ENCODE measurements at regions not wholly inside any gene's neighbourhood (a gene's known extent, or its start where the extent isn't known, plus 50 kb on each side); places are given as distances from the start of the nearest gene placed in this dataset.

GRCh38 chr2:14804902-14805301 lies 172.4 kb downstream of the LRATD1 start:
- TF ChIP-seq, protein P1, sequence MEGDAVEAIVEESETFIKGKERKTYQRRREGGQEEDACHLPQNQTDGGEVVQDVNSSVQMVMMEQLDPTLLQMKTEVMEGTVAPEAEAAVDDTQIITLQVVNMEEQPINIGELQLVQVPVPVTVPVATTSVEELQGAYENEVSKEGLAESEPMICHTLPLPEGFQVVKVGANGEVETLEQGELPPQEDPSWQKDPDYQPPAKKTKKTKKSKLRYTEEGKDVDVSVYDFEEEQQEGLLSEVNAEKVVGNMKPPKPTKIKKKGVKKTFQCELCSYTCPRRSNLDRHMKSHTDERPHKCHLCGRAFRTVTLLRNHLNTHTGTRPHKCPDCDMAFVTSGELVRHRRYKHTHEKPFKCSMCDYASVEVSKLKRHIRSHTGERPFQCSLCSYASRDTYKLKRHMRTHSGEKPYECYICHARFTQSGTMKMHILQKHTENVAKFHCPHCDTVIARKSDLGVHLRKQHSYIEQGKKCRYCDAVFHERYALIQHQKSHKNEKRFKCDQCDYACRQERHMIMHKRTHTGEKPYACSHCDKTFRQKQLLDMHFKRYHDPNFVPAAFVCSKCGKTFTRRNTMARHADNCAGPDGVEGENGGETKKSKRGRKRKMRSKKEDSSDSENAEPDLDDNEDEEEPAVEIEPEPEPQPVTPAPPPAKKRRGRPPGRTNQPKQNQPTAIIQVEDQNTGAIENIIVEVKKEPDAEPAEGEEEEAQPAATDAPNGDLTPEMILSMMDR (conservative IDR thresholded peaks at IDR 0.05; ENCODE audit: low read depth), result no peak
- no peak for DNase-seq (ENCODE audit: low spot score)
- ChIA-PET POLR2A (ENCODE audit: low non-redundant PET) (no interaction called here), CTCF (interaction anchor here (0.6 kb wide), 1 partner anchor 235 kb away, joined by 4 read pairs; no protein-coding TSS in a partner anchor)
- H3K27ac ChIP-seq, result no peak overlapping the region

DNA sequence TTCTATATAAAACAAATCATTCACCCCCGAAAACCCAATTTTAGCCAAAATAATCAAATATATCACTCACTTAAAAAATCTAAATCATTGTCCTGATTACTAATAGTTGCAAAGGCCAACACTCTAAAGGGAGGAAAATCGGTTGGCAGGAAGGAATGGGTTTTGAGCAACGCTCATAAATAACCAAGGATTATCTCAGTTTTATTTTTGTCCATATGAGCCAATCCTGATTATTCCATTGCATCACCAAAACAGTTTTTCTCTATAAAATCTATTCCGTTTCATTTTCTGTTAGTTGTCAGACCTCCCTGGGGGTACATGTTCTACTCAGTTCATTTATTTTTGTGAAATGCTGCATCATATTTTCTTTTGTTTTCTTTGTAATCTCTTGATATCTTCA lies 174.1 kb downstream of the LRATD1 start:
- DNase-seq (ENCODE audit: low spot score), result no peak
- TF ChIP-seq, protein P1 (conservative IDR thresholded peaks at IDR 0.05; ENCODE audit: low read depth), result no peak
- CTCF ChIA-PET, result no interaction called here
- POLR2A ChIA-PET (ENCODE audit: low non-redundant PET), result no interaction called here
- no peak overlapping the region for H3K27ac ChIP-seq

DNA sequence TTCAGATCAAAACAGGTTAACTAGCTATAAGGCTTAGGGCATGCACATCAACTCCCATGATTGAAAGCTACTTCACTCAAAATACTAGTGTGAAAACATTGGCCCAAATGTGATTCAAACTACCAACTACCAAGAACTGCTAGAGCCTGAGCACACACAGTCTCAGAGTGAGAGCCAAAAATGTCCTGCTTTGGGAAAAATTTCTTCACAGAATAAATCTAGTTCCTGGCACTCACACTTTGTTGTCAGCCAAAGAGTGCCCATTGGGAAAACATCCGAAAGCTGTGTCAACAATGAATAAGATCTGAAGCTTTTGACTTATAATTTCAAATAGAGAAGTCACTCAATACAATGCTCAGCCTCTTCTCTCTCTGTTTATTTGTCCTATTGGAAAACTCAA lies 182.7 kb downstream of the LRATD1 start:
- CTCF ChIA-PET, result no interaction called here
- POLR2A ChIA-PET (ENCODE audit: low non-redundant PET), result no interaction called here

DNA sequence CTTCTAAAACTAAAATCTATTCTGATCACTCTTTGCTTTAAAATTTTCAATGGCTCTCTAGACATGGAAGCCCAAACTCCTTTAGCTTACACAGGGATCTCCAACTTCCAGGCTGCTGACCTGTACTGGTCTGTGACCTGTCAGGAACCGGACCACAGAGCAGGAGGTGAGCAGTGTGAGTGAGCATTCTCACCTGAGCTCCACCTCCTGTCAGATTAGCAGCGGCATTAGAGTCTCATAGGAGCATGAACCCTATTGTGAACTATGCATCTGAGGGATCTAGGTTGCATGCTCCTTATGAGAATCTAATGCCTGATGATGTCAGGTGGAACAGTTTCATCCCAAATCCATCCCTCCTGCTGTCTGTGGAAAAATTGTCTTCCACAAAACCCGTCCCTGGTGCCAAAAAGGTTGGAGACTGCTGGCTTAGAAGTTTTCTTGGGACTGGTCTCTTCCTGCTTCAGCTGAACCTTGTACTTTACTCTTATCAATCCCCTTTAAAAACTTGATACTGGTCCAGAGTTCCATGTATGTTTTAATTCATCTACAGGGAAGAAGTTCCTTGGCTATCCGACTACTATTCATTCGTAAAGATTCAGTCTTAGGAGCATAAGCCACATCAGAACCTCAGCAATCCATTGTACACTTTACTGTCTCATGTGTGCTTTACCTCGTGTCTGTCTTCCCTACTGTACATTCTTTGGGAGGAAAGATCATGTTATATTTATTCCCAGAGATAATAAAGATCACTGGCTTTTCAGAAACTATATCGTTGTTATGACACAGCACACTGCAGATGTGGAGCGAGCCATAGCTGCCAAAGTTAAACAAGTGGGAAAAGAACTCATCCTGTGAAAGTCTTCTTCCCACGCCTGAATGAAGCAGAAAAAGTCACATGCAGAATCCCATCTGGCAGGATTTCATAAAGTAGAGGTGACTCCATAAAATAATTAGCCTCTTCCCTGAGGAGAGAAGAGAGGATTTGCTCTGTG lies 183.8 kb downstream of the LRATD1 start:
- TF ChIP-seq, protein P1 (conservative IDR thresholded peaks at IDR 0.05; ENCODE audit: low read depth), result no peak
- no peak for DNase-seq (ENCODE audit: low spot score)
- H3K27ac ChIP-seq, result no peak overlapping the region
- CTCF ChIA-PET, result no interaction called here
- POLR2A ChIA-PET (ENCODE audit: low non-redundant PET), result no interaction called here

More for the DNA sequence above, 182.7 kb downstream of the LRATD1 start:
- TF ChIP-seq, protein P1 (conservative IDR thresholded peaks at IDR 0.05; ENCODE audit: low read depth), result no peak
- no peak overlapping the region for H3K27ac ChIP-seq
- DNase-seq (ENCODE audit: low spot score), result no peak

DNA sequence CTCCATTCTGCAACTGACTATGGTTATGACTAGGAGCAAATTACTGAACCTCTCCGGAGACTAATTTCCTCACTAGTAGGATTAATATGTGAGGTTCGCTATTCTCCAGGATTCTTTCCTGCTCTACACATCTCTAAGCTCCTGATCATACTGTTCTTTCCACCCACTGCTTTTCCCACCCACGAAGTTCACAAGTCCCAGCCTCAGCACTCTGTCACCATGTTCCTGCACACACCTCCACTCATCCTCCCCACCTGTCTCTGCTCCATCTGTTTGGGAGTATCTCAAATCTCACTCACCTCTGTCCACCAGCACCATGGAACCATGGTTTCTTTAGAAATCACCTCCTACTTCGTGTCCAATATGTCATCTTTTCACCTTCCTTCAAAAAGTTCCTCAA lies 185.3 kb downstream of the LRATD1 start:
- ChIA-PET CTCF (no interaction called here), POLR2A (ENCODE audit: low non-redundant PET) (no interaction called here)
- DNase-seq (ENCODE audit: low spot score), result no peak
- no peak overlapping the region for H3K27ac ChIP-seq
- TF ChIP-seq, protein P1 (conservative IDR thresholded peaks at IDR 0.05; ENCODE audit: low read depth), result no peak

DNA sequence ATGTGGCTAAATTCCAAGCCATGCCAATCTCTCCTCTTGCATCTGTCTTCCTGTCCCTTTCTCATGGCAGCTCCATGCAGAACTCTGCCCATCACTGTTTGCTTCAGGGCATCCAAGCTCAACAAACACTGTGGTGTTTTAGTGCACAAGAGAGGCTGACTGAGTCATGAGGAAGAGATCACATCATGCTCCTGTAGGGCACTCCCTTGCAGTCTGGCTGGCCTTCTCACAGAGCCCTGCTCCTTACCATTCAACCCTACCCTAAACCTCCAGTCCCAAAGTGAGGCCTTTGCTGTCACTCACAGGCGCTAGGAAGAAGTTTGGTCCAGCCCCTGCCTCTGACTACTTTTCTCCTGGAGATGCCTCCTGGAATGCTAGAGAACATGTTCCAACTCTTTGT lies 194.0 kb downstream of the LRATD1 start:
- POLR2A ChIA-PET (ENCODE audit: low non-redundant PET), result no interaction called here
- TF ChIP-seq, protein P1 (conservative IDR thresholded peaks at IDR 0.05; ENCODE audit: low read depth), result no peak
- CTCF ChIA-PET, result no interaction called here
- no peak for DNase-seq (ENCODE audit: low spot score)
- H3K27ac ChIP-seq, result no peak overlapping the region
